ENCODE measurements at regions not wholly inside any gene's neighbourhood (a gene's known extent, or its start where the extent isn't known, plus 50 kb on each side); places are given as distances from the start of the nearest gene placed in this dataset.

DNA sequence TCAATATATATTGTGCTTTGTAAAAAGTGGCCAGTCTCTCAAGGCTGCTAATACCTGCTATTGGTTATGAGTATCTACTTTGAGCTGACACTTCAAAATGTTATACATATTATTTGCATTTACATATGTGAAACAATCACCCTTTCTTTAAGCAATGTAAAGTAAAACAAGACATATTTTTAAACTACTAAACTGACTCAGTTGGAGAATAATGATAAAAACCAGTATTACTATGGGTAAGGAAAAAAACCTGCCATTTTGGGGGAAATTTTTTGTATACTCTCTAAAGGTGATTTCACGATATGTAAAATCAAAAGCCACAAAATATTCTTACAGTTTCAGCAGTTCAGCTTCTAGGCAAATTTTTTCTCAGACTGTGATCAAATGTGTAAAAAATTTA is 232.3 kb downstream of the PRL start:
- TF ChIP-seq, protein P1, sequence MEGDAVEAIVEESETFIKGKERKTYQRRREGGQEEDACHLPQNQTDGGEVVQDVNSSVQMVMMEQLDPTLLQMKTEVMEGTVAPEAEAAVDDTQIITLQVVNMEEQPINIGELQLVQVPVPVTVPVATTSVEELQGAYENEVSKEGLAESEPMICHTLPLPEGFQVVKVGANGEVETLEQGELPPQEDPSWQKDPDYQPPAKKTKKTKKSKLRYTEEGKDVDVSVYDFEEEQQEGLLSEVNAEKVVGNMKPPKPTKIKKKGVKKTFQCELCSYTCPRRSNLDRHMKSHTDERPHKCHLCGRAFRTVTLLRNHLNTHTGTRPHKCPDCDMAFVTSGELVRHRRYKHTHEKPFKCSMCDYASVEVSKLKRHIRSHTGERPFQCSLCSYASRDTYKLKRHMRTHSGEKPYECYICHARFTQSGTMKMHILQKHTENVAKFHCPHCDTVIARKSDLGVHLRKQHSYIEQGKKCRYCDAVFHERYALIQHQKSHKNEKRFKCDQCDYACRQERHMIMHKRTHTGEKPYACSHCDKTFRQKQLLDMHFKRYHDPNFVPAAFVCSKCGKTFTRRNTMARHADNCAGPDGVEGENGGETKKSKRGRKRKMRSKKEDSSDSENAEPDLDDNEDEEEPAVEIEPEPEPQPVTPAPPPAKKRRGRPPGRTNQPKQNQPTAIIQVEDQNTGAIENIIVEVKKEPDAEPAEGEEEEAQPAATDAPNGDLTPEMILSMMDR (IDR thresholded peaks at IDR 0.05; ENCODE audit: insufficient read depth, low read depth, low read length): no peak
- ChIA-PET POLR2A (no interaction called here), CTCF (no interaction called here)
- Histone ChIP-seq H3K4me3 (ENCODE audit: low read depth, low read length) (no peak overlapping the region), H3K27me3 (ENCODE audit: control insufficient read depth, insufficient read depth, low read length) (no peaks in the 10 kb centered on the region), H3K36me3 (ENCODE audit: control insufficient read depth, insufficient read depth, low read length) (no peaks in the 10 kb centered on the region)
- no peak for DNase-seq (ENCODE audit: low read depth)

DNA sequence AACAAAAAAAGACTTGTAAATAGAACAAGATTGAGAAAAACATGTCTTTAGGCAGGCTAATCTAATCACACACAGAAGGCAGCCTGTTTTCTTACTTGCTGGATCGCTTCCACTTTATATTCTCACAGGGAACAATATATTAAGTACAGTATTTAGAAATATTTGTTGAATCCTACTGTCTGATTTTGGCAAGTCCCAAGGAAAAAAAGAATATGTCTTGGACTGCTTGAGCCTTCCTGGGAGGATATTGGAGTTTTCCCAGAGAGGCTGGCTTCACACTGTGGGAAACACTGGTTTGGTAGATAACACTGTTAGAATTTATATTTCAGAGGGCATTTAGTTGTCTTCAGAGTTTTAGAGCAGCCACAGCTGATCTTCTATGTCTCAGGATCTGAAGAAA is 229.7 kb downstream of the PRL start:
- Histone ChIP-seq H3K36me3 (ENCODE audit: control insufficient read depth, insufficient read depth, low read length) (no peaks in the 10 kb centered on the region), H3K27me3 (ENCODE audit: control insufficient read depth, insufficient read depth, low read length) (no peaks in the 10 kb centered on the region), H3K4me3 (ENCODE audit: low read depth, low read length) (no peak overlapping the region)
- TF ChIP-seq, protein P1 (IDR thresholded peaks at IDR 0.05; ENCODE audit: insufficient read depth, low read depth, low read length): no peak
- POLR2A ChIA-PET: no interaction called here
- CTCF ChIA-PET: interaction anchor here (0.5 to 0.7 kb wide), 3 partner anchors 54 to 1398 kb away, joined by 3 read pairs; no protein-coding TSS in a partner anchor
- DNase-seq (ENCODE audit: low read depth): no peak

DNA sequence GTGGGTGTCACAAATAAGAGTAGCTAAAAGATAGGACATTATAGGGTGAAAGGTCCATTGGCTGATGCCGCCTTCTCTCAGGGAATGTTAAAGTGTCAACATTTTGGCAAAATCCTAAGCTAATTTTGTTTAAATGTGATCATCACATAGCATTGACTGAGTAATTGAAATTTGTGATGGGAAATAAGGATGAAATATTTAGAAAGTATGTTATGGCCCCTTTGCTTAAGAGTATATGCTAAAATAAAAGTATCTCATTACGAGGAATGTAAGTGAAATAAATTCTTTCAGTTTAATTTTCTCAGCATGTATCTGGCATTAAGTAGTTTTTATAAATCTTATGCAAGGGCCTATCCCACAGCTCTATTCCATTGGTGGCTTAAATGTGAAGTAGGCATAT is 229.2 kb downstream of the PRL start:
- ChIA-PET POLR2A (interaction anchor here (0.7 kb wide), 1 partner anchor 459 kb away, joined by 3 read pairs; no protein-coding TSS in a partner anchor), CTCF (no interaction called here)
- Histone ChIP-seq H3K4me3 (ENCODE audit: low read depth, low read length) (no peak overlapping the region), H3K27me3 (ENCODE audit: control insufficient read depth, insufficient read depth, low read length) (no peaks in the 10 kb centered on the region), H3K36me3 (ENCODE audit: control insufficient read depth, insufficient read depth, low read length) (no peaks in the 10 kb centered on the region)
- no peak for DNase-seq (ENCODE audit: low read depth)
- TF ChIP-seq, protein P1 (IDR thresholded peaks at IDR 0.05; ENCODE audit: insufficient read depth, low read depth, low read length): no peak

DNA sequence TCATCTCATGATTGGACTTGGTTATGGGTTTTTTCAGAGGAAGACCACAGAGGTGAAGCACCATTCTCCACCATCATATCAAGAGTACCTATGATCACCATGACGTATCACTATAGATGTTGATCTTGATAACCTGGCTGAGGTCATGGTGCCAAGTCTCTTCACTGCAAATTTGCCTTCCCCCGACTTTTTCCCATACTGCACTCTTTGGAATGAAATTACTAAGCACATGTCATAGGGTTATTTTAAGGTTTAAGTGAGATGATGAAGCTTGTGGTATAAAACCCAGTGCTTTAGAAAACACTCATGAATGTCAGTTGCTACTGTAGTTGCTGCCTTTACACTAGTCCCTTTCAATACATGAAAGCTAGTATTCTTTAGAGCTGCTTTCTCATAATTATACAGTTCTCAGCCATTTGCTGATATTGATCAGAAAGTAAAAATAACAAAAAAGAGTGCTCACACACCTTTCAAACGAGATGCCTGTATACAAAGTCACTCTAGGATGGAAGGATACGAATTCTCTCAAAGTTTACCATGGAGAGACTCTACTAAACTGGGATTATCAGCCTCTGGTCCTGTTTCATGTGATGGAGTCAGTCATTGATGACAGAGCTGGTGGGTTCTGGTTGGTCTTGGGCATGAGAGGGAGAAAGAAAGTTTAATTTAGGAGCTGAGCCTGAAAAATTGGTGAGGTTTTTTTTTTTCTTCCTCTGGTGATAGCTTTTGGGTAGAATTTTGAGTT is 228.1 kb downstream of the PRL start:
- TF ChIP-seq, protein P1 (IDR thresholded peaks at IDR 0.05; ENCODE audit: insufficient read depth, low read depth, low read length): no peak
- ChIA-PET POLR2A (no interaction called here), CTCF (interaction anchor here (0.6 kb wide), 1 partner anchor 341 kb away, joined by 4 read pairs; no protein-coding TSS in a partner anchor)
- H3K4me3 ChIP-seq (ENCODE audit: low read depth, low read length): no peak overlapping the region
- DNase-seq (ENCODE audit: low read depth): no peak
- H3K27me3 ChIP-seq (ENCODE audit: control insufficient read depth, insufficient read depth, low read length): no peaks in the 10 kb centered on the region
- no peaks in the 10 kb centered on the region for H3K36me3 ChIP-seq (ENCODE audit: control insufficient read depth, insufficient read depth, low read length)

DNA sequence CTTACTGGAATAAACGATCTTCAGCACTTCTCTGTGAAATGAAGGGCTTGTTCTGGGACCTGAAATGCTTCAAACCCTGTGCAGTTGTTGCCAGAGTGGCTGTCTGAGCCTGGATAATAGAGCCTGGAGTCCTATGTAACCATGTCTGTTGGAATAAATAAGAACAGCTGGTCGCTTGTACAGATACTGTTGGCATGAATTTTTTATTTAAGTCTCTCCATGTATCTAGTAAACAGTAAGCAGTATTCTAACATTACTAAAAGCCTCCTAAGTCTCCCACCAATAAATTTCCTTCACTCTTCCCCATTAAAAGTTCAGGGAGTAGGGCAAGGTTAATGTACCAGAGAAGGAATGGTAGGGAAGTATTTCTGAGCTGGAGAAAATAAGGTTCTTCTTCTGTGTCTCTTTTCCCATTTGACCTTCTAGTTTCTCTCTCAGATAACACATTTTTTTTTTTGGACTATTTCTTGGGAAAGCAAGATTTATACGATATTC is 227.5 kb downstream of the PRL start:
- ChIA-PET POLR2A (no interaction called here), CTCF (interaction anchor here (0.6 kb wide), 1 partner anchor 342 kb away, joined by 4 read pairs; no protein-coding TSS in a partner anchor)
- DNase-seq (ENCODE audit: low read depth): no peak
- TF ChIP-seq, protein P1 (IDR thresholded peaks at IDR 0.05; ENCODE audit: insufficient read depth, low read depth, low read length): no peak
- Histone ChIP-seq H3K4me3 (ENCODE audit: low read depth, low read length) (no peak overlapping the region), H3K27me3 (ENCODE audit: control insufficient read depth, insufficient read depth, low read length) (no peaks in the 10 kb centered on the region), H3K36me3 (ENCODE audit: control insufficient read depth, insufficient read depth, low read length) (no peaks in the 10 kb centered on the region)
